ENCODE measurements at regions not wholly inside any gene's neighbourhood (a gene's known extent, or its start where the extent isn't known, plus 50 kb on each side); places are given as distances from the start of the nearest gene placed in this dataset.

DNA sequence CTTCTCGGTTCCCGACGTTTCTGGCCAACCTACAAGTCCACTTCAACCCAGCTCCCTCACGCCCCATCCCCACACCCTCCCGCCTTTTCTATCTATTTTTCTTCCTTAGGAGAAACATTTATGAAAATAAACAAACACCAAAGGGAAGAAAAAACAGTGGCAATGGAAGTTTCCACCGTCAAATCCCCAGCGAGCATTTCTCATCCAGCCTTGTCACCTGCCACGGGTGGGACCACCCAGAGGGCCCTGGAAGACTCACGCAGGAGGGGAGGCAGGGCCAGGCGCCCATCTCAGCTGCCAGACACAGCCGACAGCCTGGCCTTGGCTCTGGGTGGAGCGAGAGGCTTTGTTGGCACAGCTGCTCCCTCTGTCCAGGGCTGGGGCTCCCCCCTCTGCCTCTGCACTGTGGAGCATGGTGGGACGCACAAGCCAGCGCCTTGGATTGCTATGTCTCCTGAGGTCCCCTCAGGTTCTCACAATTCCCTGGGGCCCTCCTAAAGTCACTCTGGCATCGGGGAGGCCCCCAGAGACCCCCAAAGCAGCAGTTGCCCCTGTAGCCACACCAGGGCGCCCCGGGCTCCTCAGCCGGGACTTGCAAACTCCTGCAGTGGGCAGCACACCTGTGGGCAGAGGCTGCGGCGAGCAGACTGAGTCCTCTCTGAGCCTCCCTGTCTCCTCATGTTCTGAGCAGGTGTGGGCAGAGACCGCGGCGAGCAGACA lies 395.7 kb upstream of the SALL3 start:
- Histone ChIP-seq H3K9me3 (no peaks in the 10 kb centered on the region), H3K36me3 (ENCODE audit: low read depth) (no peaks in the 10 kb centered on the region), H3K4me1 (ENCODE audit: low read depth) (no peaks in the 10 kb centered on the region), H3K4me3 (no peak overlapping the region)
- intact Hi-C loops (cut with DNase I, micrococcal nuclease): no loop called here
- ATAC-seq (no peak), DNase-seq (no peak)
- TF ChIP-seq, protein P1, sequence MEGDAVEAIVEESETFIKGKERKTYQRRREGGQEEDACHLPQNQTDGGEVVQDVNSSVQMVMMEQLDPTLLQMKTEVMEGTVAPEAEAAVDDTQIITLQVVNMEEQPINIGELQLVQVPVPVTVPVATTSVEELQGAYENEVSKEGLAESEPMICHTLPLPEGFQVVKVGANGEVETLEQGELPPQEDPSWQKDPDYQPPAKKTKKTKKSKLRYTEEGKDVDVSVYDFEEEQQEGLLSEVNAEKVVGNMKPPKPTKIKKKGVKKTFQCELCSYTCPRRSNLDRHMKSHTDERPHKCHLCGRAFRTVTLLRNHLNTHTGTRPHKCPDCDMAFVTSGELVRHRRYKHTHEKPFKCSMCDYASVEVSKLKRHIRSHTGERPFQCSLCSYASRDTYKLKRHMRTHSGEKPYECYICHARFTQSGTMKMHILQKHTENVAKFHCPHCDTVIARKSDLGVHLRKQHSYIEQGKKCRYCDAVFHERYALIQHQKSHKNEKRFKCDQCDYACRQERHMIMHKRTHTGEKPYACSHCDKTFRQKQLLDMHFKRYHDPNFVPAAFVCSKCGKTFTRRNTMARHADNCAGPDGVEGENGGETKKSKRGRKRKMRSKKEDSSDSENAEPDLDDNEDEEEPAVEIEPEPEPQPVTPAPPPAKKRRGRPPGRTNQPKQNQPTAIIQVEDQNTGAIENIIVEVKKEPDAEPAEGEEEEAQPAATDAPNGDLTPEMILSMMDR (IDR thresholded peaks at IDR 0.05): no peak

DNA sequence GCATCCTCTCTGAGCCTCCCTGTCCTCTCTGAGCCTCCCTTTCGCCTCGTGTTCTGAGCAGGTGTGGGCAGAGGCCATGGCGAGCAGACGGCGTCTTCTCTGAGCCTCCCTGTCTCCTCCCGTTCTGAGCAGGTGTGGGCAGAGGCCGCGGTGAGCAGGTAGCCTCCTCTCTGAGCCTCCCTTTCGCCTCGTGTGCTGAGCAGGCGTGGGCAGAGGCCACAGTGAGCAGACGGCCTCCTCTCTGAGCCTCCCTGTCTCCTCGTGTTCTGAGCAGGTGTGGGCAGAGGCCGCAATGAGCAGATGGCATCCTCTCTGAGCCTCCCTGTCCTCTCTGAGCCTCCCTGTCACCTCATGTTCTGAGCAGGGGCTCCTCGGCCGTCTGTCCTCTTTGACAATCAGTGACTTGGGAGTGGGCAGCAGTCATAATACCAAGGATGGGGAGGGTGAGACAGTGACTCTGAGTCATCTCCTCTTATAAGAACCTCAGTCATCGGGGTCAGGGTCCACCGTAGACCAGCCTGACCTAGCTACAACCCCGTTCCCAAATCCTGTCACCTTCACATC lies 395.1 kb upstream of the SALL3 start:
- Histone ChIP-seq H3K4me3 (no peak overlapping the region), H3K9me3 (no peaks in the 10 kb centered on the region), H3K4me1 (ENCODE audit: low read depth) (no peaks in the 10 kb centered on the region), H3K36me3 (ENCODE audit: low read depth) (no peaks in the 10 kb centered on the region)
- TF ChIP-seq, protein P1 (IDR thresholded peaks at IDR 0.05): no peak
- intact Hi-C loops (cut with DNase I, micrococcal nuclease): no loop called here
- DNase-seq (no peak), ATAC-seq (no peak)

- intact Hi-C loops (cut with DNase I, micrococcal nuclease): no loop called here
- ATAC-seq: no peak
- Histone ChIP-seq H3K4me1 (ENCODE audit: low read depth) (no peaks in the 10 kb centered on the region), H3K36me3 (ENCODE audit: low read depth) (no peaks in the 10 kb centered on the region), H3K4me3 (no peak overlapping the region), H3K9me3 (peaks cover 10% of the 10 kb centered on the region)
- DNase-seq: no peak
- TF ChIP-seq, protein P1 (IDR thresholded peaks at IDR 0.05): no peak
Observed at GRCh38 chr18:78586586-78586985, 393.0 kb upstream of the SALL3 start.

GRCh38 chr18:78587096-78587495 lies 392.5 kb upstream of the SALL3 start:
- intact Hi-C loops (cut with DNase I, micrococcal nuclease): no loop called here
- no peaks in the 10 kb centered on the region for H3K4me1 ChIP-seq (ENCODE audit: low read depth)
- no peaks in the 10 kb centered on the region for H3K36me3 ChIP-seq (ENCODE audit: low read depth)
- TF ChIP-seq, protein P1 (IDR thresholded peaks at IDR 0.05): no peak
- no peak overlapping the region for H3K4me3 ChIP-seq
- peaks cover 10% of the 10 kb centered on the region for H3K9me3 ChIP-seq
- ATAC-seq (no peak), DNase-seq (no peak)

DNA sequence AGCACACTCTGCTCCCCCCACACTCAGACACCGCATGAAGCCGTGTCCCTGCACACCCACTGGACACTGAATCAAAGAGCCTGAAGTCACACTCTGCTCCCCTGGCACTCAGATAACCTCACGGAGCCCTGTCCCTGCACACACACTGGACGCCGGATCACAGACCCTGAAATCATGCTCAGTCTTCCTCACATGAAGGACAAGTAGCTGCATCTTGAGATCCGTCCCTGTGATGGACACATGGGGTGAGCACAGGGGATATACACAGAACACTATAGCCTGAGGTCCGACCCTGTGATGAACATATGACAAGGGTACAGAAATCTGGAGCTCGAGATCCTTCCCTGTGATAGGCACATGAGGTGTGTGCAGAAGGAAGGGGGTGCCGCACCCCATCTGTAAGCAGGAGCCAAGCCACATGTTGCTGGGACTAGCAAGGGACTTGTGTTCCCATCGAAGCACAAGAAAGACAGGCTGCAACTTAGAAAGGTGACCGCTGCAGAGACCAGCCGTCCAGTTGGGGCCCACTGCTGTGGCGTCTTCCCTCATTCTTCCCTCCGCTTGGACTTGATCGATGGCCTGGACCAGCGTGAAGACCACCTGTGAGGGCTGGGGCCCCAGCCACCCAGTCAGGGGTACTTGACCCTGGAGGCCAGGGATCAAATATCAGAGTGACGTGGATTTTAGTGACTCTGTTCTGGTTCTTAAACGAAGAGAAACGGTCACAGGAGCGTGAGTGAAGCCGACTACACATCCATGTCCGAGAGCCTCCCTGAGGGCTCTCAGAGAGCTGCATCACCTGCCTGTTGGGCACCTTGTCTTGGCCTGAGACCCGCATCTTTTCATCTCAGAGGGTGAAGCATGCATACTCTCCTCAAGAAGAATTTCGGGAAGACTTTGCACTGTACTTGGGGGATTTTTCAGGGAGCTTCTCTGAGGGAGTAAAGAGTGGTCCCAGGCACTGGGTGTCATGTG lies 391.7 kb upstream of the SALL3 start:
- TF ChIP-seq, protein P1 (IDR thresholded peaks at IDR 0.05): no peak
- Histone ChIP-seq H3K4me3 (no peak overlapping the region), H3K36me3 (ENCODE audit: low read depth) (no peaks in the 10 kb centered on the region), H3K9me3 (peaks cover 10% of the 10 kb centered on the region), H3K4me1 (ENCODE audit: low read depth) (no peaks in the 10 kb centered on the region)
- ATAC-seq: no peak
- DNase-seq: no peak
- intact Hi-C loops (cut with DNase I, micrococcal nuclease): no loop called here
